WTC11 (cell line): ENCODE measurements at regions not wholly inside any gene's neighbourhood (a gene's known extent, or its start where the extent isn't known, plus 50 kb on each side); places are given as distances from the start of the nearest gene placed in this dataset.

Source experiments
- CREM ChIP-seq: sonication (generic); formaldehyde crosslinking; IDR thresholded peaks from 2 replicates; pipeline ENCODE4 v1.8.1; 2022; ENCODE audit warnings: mild to moderate bottlenecking, missing genetic modification reagents, moderate library complexity
- NFYB ChIP-seq: sonication (generic); formaldehyde crosslinking; conservative IDR thresholded peaks from 2 replicates; pipeline ENCODE4 v1.8.0; 2022; ENCODE audit warnings: low read depth, missing genetic modification reagents
- SOX15 ChIP-seq: fragments of 250-450 bp; sonication (Bioruptor Pico); IDR thresholded peaks from 2 replicates; pipeline ENCODE4 v1.9.0; 2021; ENCODE audit warnings: mild to moderate bottlenecking
- TCF7 ChIP-seq: sonication (generic); formaldehyde crosslinking; IDR thresholded peaks from 2 replicates; pipeline ENCODE4 v1.8.0; 2022; ENCODE audit warnings: mild to moderate bottlenecking, low read depth, missing genetic modification reagents, moderate library complexity
- TF ChIP-seq, protein P1 (sequence below): fragments of 200-600 bp; IDR thresholded peaks from 2 replicates; pipeline ENCODE4 v1.8.0; 2022; ENCODE audit warnings: antibody characterized with exemption
- TF ChIP-seq, protein P2 (sequence below): sonication (generic); formaldehyde crosslinking; IDR thresholded peaks from 2 replicates; pipeline ENCODE4 v1.8.0; 2022; ENCODE audit warnings: mild to moderate bottlenecking, missing genetic modification reagents
- TF ChIP-seq, protein P3 (sequence below): sonication (generic); formaldehyde crosslinking; IDR thresholded peaks from 2 replicates; pipeline ENCODE4 v1.8.0; 2022; ENCODE audit warnings: missing genetic modification reagents
- TF ChIP-seq, protein P4 (sequence below): sonication (generic); formaldehyde crosslinking; IDR thresholded peaks from 2 replicates; pipeline ENCODE4 v1.8.1; 2023; ENCODE audit warnings: mild to moderate bottlenecking, missing genetic modification reagents, borderline replicate concordance
- TF ChIP-seq, protein P5 (sequence below): sonication (generic); formaldehyde crosslinking; conservative IDR thresholded peaks from 2 replicates; pipeline ENCODE4 v1.8.1; 2022; ENCODE audit warnings: mild to moderate bottlenecking, missing genetic modification reagents

DNA sequence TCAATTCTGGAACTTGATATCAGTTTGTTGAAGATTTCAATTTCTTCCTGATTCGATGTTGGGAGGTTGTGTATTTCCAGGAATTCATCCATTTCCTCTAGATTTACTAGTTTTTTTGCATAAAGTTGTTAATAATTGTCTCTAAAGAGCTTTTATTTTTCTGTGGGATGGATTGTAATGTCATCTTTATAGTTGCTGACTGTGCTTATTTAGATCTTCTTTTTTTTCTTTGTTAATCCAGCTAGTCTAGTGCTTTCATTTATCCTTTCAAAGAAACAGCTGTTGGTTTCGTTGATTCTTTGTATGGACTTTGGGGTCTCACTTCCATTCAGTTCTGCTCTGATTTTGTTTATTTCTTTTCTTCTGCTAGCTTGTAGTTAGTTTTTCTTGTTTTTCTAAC lies 302.0 kb upstream of the DMAC1 start:
- TF ChIP-seq, protein P1, sequence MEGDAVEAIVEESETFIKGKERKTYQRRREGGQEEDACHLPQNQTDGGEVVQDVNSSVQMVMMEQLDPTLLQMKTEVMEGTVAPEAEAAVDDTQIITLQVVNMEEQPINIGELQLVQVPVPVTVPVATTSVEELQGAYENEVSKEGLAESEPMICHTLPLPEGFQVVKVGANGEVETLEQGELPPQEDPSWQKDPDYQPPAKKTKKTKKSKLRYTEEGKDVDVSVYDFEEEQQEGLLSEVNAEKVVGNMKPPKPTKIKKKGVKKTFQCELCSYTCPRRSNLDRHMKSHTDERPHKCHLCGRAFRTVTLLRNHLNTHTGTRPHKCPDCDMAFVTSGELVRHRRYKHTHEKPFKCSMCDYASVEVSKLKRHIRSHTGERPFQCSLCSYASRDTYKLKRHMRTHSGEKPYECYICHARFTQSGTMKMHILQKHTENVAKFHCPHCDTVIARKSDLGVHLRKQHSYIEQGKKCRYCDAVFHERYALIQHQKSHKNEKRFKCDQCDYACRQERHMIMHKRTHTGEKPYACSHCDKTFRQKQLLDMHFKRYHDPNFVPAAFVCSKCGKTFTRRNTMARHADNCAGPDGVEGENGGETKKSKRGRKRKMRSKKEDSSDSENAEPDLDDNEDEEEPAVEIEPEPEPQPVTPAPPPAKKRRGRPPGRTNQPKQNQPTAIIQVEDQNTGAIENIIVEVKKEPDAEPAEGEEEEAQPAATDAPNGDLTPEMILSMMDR = no peak
- TF ChIP-seq, protein P2, sequence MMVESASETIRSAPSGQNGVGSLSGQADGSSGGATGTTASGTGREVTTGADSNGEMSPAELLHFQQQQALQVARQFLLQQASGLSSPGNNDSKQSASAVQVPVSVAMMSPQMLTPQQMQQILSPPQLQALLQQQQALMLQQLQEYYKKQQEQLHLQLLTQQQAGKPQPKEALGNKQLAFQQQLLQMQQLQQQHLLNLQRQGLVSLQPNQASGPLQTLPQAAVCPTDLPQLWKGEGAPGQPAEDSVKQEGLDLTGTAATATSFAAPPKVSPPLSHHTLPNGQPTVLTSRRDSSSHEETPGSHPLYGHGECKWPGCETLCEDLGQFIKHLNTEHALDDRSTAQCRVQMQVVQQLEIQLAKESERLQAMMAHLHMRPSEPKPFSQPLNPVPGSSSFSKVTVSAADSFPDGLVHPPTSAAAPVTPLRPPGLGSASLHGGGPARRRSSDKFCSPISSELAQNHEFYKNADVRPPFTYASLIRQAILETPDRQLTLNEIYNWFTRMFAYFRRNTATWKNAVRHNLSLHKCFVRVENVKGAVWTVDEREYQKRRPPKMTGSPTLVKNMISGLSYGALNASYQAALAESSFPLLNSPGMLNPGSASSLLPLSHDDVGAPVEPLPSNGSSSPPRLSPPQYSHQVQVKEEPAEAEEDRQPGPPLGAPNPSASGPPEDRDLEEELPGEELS = no peak
- TF ChIP-seq CREM (CRISPR knock-in tag) (no peak), SOX15 (no peak), NFYB (no peak), TCF7 (CRISPR knock-in tag) (no peak)
- TF ChIP-seq, protein P3, sequence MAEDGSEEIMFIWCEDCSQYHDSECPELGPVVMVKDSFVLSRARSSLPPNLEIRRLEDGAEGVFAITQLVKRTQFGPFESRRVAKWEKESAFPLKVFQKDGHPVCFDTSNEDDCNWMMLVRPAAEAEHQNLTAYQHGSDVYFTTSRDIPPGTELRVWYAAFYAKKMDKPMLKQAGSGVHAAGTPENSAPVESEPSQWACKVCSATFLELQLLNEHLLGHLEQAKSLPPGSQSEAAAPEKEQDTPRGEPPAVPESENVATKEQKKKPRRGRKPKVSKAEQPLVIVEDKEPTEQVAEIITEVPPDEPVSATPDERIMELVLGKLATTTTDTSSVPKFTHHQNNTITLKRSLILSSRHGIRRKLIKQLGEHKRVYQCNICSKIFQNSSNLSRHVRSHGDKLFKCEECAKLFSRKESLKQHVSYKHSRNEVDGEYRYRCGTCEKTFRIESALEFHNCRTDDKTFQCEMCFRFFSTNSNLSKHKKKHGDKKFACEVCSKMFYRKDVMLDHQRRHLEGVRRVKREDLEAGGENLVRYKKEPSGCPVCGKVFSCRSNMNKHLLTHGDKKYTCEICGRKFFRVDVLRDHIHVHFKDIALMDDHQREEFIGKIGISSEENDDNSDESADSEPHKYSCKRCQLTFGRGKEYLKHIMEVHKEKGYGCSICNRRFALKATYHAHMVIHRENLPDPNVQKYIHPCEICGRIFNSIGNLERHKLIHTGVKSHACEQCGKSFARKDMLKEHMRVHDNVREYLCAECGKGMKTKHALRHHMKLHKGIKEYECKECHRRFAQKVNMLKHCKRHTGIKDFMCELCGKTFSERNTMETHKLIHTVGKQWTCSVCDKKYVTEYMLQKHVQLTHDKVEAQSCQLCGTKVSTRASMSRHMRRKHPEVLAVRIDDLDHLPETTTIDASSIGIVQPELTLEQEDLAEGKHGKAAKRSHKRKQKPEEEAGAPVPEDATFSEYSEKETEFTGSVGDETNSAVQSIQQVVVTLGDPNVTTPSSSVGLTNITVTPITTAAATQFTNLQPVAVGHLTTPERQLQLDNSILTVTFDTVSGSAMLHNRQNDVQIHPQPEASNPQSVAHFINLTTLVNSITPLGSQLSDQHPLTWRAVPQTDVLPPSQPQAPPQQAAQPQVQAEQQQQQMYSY (CRISPR knock-in tag) = no peak
- TF ChIP-seq, protein P4, sequence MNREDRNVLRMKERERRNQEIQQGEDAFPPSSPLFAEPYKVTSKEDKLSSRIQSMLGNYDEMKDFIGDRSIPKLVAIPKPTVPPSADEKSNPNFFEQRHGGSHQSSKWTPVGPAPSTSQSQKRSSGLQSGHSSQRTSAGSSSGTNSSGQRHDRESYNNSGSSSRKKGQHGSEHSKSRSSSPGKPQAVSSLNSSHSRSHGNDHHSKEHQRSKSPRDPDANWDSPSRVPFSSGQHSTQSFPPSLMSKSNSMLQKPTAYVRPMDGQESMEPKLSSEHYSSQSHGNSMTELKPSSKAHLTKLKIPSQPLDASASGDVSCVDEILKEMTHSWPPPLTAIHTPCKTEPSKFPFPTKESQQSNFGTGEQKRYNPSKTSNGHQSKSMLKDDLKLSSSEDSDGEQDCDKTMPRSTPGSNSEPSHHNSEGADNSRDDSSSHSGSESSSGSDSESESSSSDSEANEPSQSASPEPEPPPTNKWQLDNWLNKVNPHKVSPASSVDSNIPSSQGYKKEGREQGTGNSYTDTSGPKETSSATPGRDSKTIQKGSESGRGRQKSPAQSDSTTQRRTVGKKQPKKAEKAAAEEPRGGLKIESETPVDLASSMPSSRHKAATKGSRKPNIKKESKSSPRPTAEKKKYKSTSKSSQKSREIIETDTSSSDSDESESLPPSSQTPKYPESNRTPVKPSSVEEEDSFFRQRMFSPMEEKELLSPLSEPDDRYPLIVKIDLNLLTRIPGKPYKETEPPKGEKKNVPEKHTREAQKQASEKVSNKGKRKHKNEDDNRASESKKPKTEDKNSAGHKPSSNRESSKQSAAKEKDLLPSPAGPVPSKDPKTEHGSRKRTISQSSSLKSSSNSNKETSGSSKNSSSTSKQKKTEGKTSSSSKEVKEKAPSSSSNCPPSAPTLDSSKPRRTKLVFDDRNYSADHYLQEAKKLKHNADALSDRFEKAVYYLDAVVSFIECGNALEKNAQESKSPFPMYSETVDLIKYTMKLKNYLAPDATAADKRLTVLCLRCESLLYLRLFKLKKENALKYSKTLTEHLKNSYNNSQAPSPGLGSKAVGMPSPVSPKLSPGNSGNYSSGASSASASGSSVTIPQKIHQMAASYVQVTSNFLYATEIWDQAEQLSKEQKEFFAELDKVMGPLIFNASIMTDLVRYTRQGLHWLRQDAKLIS (CRISPR knock-in tag) = no peak
- TF ChIP-seq, protein P5, sequence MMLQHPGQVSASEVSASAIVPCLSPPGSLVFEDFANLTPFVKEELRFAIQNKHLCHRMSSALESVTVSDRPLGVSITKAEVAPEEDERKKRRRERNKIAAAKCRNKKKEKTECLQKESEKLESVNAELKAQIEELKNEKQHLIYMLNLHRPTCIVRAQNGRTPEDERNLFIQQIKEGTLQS (CRISPR knock-in tag) = no peak
